Prostate gland (tissue), 2 donors: ENCODE measurements at regions not wholly inside any gene's neighbourhood (a gene's known extent, or its start where the extent isn't known, plus 50 kb on each side); places are given as distances from the start of the nearest gene placed in this dataset.

ENCODE experiments used
- DNase-seq: peaks from one replicate; pipeline ENCODE4 v3.0.0-alpha.2; 2019; ENCODE audit warnings: low spot score
- H3K27ac ChIP-seq, 2 donors: fragments of 200-600 bp; sonication (generic); 2 replicates each; pipeline ENCODE4 v1.5.1; 2017 to 2019
- H3K27me3 ChIP-seq: fragments of 200-600 bp; sonication (generic); replicated peaks from 2 replicates; pipeline ENCODE4 v1.5.1; 2019; ENCODE audit not compliant: insufficient read depth
- H3K36me3 ChIP-seq, 2 donors: fragments of 200-600 bp; sonication (generic); 1 replicate in 1 of 2; 2 replicates in 1 of 2; pipeline versions ENCODE4 v1.5.1 to v1.8.1; 2017 to 2019
- H3K4me1 ChIP-seq: fragments of 200-600 bp; sonication (generic); replicated peaks from 2 replicates; pipeline ENCODE4 v1.5.1; 2019
- H3K4me3 ChIP-seq, 2 donors: fragments of 200-600 bp; sonication (generic); 2 replicates each; pipeline ENCODE4 v1.5.1; 2017 to 2019
- H3K9me3 ChIP-seq: fragments of 200-600 bp; sonication (generic); 2 replicates; pipeline ENCODE4 v1.5.1; 2017
- CTCF ChIP-seq, 4 experiments: fragments of 200-600 bp in 2 of 4; fragments of 450-650 bp in 2 of 4; sonication (generic) in 2 of 4; IDR thresholded peaks; 1 replicate in 3 of 4; 2 replicates in 1 of 4; pipeline ENCODE4 v1.5.1; 2016 to 2019; ENCODE audit warnings: antibody characterized with exemption in 4 of 4, mild to moderate bottlenecking in 2 of 4, moderate library complexity in 2 of 4
- POLR2A ChIP-seq: fragments of 450-650 bp; IDR thresholded peaks from one replicate; pipeline ENCODE4 v1.6.1; 2016; ENCODE audit warnings: antibody characterized with exemption, mild to moderate bottlenecking
- POLR2AphosphoS5 ChIP-seq: sonication (generic); formaldehyde crosslinking; IDR thresholded peaks from one replicate; pipeline ENCODE4 v1.6.1; 2017; ENCODE audit warnings: antibody characterized with exemption
- WGBS: methylation state at CpG from one replicate; pipeline ENCODE4 v1.1.5; 2018; 5-methylcytosine and 5-hydroxymethylcytosine counted together
- intact Hi-C: fragments of 100-400 bp; cut with DNase I; formaldehyde crosslinking; loops from one replicate; pipeline ENCODE4 v1.14.2; 2022

DNA sequence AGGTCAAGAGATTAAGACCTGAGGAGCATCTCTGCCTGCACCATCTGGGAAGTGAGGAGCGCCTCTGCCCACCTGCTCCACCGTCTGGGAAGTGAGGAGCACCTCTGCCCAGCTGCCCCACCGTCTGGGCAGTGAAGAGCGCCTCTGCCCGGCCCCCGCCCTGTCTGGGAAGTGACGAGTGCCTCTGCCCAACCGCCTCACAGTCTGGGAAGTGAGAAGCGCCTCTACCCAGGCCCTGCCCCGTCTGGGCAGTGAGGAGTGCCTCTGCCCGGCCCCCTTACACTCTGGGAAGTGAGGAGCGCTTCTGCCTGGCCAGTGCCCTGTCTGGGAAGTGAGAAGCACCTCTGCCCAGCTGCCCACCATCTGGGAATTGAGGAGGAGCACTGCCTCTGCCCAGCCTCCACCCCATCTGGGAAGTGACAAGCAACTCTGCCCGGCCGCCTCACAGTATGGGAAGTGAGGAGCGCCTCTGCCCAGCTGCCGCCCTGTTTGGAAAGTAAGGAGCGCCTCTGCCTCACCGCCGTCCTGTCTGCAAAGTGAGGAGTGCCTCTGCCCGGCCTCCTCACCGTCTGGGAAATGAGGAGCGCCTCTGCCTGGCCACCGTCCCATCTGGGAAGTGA, 270.4 kb upstream of the NRSN1 start:
- WGBS: 89% methylated on average over 23 of the region's 23 CpGs
- H3K36me3 ChIP-seq: no peaks in the 10 kb centered on the region
- no peak overlapping the region for H3K4me3 ChIP-seq
- H3K27ac ChIP-seq: no peak overlapping the region
- no peaks in the 10 kb centered on the region for H3K4me1 ChIP-seq
- intact Hi-C loops: no loop called here
- TF ChIP-seq CTCF (IDR thresholded peaks at IDR 0.05): no peak
- TF ChIP-seq POLR2A: no peak
- no peak for TF ChIP-seq POLR2AphosphoS5
- no peak for DNase-seq
- H3K27me3 ChIP-seq: no peaks in the 10 kb centered on the region
- no peaks in the 10 kb centered on the region for H3K9me3 ChIP-seq

DNA sequence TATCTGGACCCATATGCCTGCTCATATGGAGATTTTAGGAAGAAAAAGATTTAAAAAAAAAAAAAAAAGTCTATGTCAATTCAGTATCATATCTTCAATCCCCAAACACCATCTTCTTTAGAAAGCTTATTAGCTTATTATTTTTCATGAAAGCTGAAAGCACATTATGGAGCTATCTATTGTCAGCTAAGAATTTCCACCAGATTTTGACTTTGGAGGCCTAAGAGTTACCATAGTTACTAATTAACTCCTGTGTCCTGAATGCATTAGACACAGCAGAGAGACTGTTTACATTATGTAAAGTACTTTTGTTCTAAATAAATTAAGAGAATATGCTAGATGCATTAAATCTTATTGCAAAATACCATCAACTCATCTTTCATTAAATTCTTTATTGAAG, 255.5 kb upstream of the NRSN1 start:
- intact Hi-C loops: no loop called here
- no peaks in the 10 kb centered on the region for H3K9me3 ChIP-seq

GRCh38 chr6:23873161-23873560, 252.9 kb upstream of the NRSN1 start:
- no peak overlapping the region for H3K4me3 ChIP-seq
- no peaks in the 10 kb centered on the region for H3K27me3 ChIP-seq
- intact Hi-C loops: no loop called here
- WGBS: 87% methylated on average over 1 of the region's 1 CpG
- DNase-seq: no peak
- no peaks in the 10 kb centered on the region for H3K36me3 ChIP-seq
- TF ChIP-seq POLR2A: no peak
- no peak for TF ChIP-seq POLR2AphosphoS5
- no peak for TF ChIP-seq CTCF (IDR thresholded peaks at IDR 0.05)
- H3K27ac ChIP-seq: no peak overlapping the region
- H3K9me3 ChIP-seq: no peaks in the 10 kb centered on the region
- no peaks in the 10 kb centered on the region for H3K4me1 ChIP-seq

More for the DNA sequence above, 255.5 kb upstream of the NRSN1 start:
- no peak for DNase-seq
- no peak for TF ChIP-seq CTCF (IDR thresholded peaks at IDR 0.05)
- no peak for TF ChIP-seq POLR2AphosphoS5
- TF ChIP-seq POLR2A: no peak
- H3K36me3 ChIP-seq: no peaks in the 10 kb centered on the region
- no peaks in the 10 kb centered on the region for H3K4me1 ChIP-seq
- no peaks in the 10 kb centered on the region for H3K27me3 ChIP-seq
- no peak overlapping the region for H3K27ac ChIP-seq
- no peak overlapping the region for H3K4me3 ChIP-seq

DNA sequence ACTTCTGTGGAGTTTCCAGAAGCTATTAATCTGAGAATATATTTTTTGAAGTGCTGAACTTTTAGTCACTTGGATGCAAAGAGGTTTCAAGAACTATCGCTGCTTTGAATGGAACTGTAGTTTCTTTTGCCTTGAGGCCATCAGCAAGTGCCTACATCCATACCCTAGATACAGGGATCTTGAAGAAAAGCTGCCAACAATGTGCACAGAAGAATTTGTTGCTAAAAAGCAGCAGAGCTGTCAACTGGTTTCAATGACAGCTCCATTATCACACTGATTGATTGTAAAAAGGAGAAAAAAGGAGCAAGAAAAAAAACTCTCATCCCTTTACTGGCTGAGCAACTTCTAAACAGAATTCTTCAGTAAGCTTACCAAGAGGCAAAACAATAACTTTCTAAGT, 251.0 kb upstream of the NRSN1 start:
- TF ChIP-seq POLR2AphosphoS5: no peak
- no peak for TF ChIP-seq POLR2A

DNA sequence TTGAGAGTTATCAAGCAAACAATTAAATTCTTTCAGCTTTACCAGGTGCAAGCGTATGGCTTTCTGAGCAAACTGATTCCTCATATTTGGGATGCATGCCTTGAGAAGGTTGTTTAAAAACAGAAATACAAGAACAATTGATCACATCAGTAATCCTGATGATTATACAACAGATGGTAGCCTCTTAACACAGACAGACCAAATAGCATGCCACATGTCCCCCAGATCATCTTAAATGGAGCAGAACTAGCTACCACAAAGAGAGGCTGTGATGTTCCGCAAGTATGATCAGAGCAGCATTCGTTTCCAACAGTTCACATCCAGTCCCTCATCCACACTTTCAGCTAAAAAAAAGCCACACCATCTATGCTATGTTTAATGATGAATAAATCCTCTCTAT, 246.2 kb upstream of the NRSN1 start:
- Histone ChIP-seq H3K9me3 (no peaks in the 10 kb centered on the region), H3K36me3 (no peaks in the 10 kb centered on the region), H3K27ac (no peak overlapping the region), H3K4me1 (no peaks in the 10 kb centered on the region), H3K27me3 (no peaks in the 10 kb centered on the region), H3K4me3 (no peak overlapping the region)
- DNase-seq: no peak
- intact Hi-C loops: no loop called here
- TF ChIP-seq POLR2AphosphoS5 (no peak), CTCF (IDR thresholded peaks at IDR 0.05) (no peak), POLR2A (no peak)
- WGBS: 88% methylated on average over 3 of the region's 3 CpGs

More for the DNA sequence above, 251.0 kb upstream of the NRSN1 start:
- Histone ChIP-seq H3K4me1 (no peaks in the 10 kb centered on the region), H3K36me3 (no peaks in the 10 kb centered on the region), H3K27ac (no peak overlapping the region), H3K27me3 (no peaks in the 10 kb centered on the region), H3K4me3 (no peak overlapping the region), H3K9me3 (no peaks in the 10 kb centered on the region)
- intact Hi-C loops: no loop called here
- no peak for DNase-seq
- WGBS: 36% methylated on average over 1 of the region's 1 CpG
